SK-N-SH (cell line): ENCODE measurements at regions not wholly inside any gene's neighbourhood (a gene's known extent, or its start where the extent isn't known, plus 50 kb on each side); places are given as distances from the start of the nearest gene placed in this dataset.

Experiments used
- CTCF ChIA-PET: fragments of 300-600, 350-600 bp; formaldehyde crosslinking; extraction: SDS; loops from one replicate; lab custom pipeline; 2021; lab: Yijun Ruan, JAX
- POLR2A ChIA-PET: fragments of 350-600 bp; sonication (Branson Sonifier 250); formaldehyde crosslinking; extraction: SDS; loops from one replicate; lab custom pipeline; 2020; ENCODE audit warnings: antibody characterized with exemption, inconsistent platforms; lab: Yijun Ruan, JAX
- DNase-seq: peaks from one replicate; pipeline ENCODE4 v3.0.0; 2012
- H2AFZ ChIP-seq: fragments of 200-600 bp; sonication (generic); 2 replicates; pipeline ENCODE4 v1.8.1; 2016; ENCODE audit warnings: antibody characterized with exemption, mild to moderate bottlenecking, low read depth
- H3F3A ChIP-seq: fragments of 200-600 bp; sonication (generic); replicated peaks from 2 replicates; pipeline ENCODE3; 2016; ENCODE audit warnings: antibody characterized with exemption, mild to moderate bottlenecking; ENCODE audit not compliant: insufficient read depth
- H3K27ac ChIP-seq, 2 experiments: fragments of 200-500 bp in 1 of 2; fragments of 200-600 bp in 1 of 2; sonication (Bioruptor generic) in 1 of 2; sonication (generic), shearing (Covaris generic) in 1 of 2; 2 replicates each; pipeline versions ENCODE4 v1.5.1 to v1.6.1; 2014 to 2016; ENCODE audit warnings: low read depth in 2 of 2, inconsistent platforms in 1 of 2, low read length in 1 of 2, mild to moderate bottlenecking in 1 of 2, mixed read lengths in 1 of 2
- H3K27me3 ChIP-seq: fragments of 200-600 bp; sonication (generic), shearing (Covaris generic); 2 replicates; pipeline ENCODE4 v1.6.1; 2016; ENCODE audit warnings: mixed run types; ENCODE audit not compliant: insufficient read depth
- H3K36me3 ChIP-seq, 2 experiments: fragments of 200-500 bp in 1 of 2; fragments of 200-600 bp in 1 of 2; sonication (Bioruptor generic) in 1 of 2; sonication (generic) in 1 of 2; replicated peaks in 1 of 2; 2 replicates each; pipeline versions ENCODE3 to v1.5.1; 2014 to 2016; ENCODE audit warnings: low read length in 1 of 2, mild to moderate bottlenecking in 1 of 2; ENCODE audit not compliant: insufficient read depth in 2 of 2, control insufficient read depth in 1 of 2
- H3K4me1 ChIP-seq, 2 experiments: fragments of 200-500 bp in 1 of 2; fragments of 200-600 bp in 1 of 2; sonication (Bioruptor generic) in 1 of 2; sonication (generic), shearing (Covaris generic) in 1 of 2; 2 replicates each; pipeline versions ENCODE4 v1.5.1 to v1.6.1; 2014 to 2016; ENCODE audit warnings: low read depth in 1 of 2, low read length in 1 of 2, mixed run types in 1 of 2; ENCODE audit not compliant: insufficient read depth in 2 of 2, control insufficient read depth in 1 of 2
- H3K4me2 ChIP-seq: fragments of 200-600 bp; sonication (generic), shearing (Covaris generic); 2 replicates; pipeline ENCODE4 v1.6.1; 2017; ENCODE audit warnings: mixed run types
- H3K4me3 ChIP-seq, 2 experiments: fragments of 200-500 bp in 1 of 2; fragments of 200-600 bp in 1 of 2; sonication (Bioruptor generic) in 1 of 2; sonication (generic), shearing (Covaris generic) in 1 of 2; 2 replicates each; pipeline versions ENCODE4 v1.5.1 to v1.8.1; 2014 to 2016; ENCODE audit warnings: low read depth in 2 of 2, inconsistent platforms in 1 of 2, low read length in 1 of 2, mild to moderate bottlenecking in 1 of 2, mixed read lengths in 1 of 2, moderate library complexity in 1 of 2
- H3K79me2 ChIP-seq: fragments of 200-600 bp; sonication (generic); 2 replicates; pipeline ENCODE4 v1.8.1; 2017; ENCODE audit warnings: mild to moderate bottlenecking; ENCODE audit not compliant: insufficient read depth
- H3K9ac ChIP-seq: fragments of 200-600 bp; sonication (generic); 2 replicates; pipeline ENCODE4 v1.6.1; 2017; ENCODE audit warnings: mixed run types
- H3K9me2 ChIP-seq: fragments of 200-600 bp; sonication (generic); 2 replicates; pipeline ENCODE4 v1.6.1; 2017; ENCODE audit warnings: mixed run types
- H3K9me3 ChIP-seq: fragments of 200-600 bp; sonication (generic); 2 replicates; pipeline ENCODE4 v1.6.1; 2017; ENCODE audit warnings: mixed run types, mild to moderate bottlenecking, moderate library complexity
- H4K20me1 ChIP-seq: fragments of 200-600 bp; sonication (generic); 2 replicates; pipeline ENCODE4 v1.6.1; 2017; ENCODE audit warnings: mild to moderate bottlenecking, mixed run types; ENCODE audit not compliant: insufficient read depth
- CHD2 ChIP-seq: fragments of 150-350 bp; IDR thresholded peaks from 2 replicates; pipeline ENCODE4 v1.6.1; 2018; ENCODE audit warnings: low read length; ENCODE audit not compliant: partially characterized antibody
- ELF1 ChIP-seq: IDR thresholded peaks from 2 replicates; pipeline ENCODE4 v1.4.0; 2012
- EP300 ChIP-seq, 2 experiments: IDR thresholded peaks; 2 replicates each; pipeline versions ENCODE4 v1.4.0 to v1.6.1; 2012; ENCODE audit warnings: borderline replicate concordance in 1 of 2, low read depth in 1 of 2, low read length in 1 of 2
- FOXJ3 ChIP-seq: sonication (generic); formaldehyde crosslinking; IDR thresholded peaks from 2 replicates; pipeline ENCODE4 v1.5.1; 2020; ENCODE audit warnings: mild to moderate bottlenecking, missing genetic modification reagents
- FOXM1 ChIP-seq: IDR thresholded peaks from 2 replicates; pipeline ENCODE4 v1.4.0; 2012; ENCODE audit warnings: low read depth, mild to moderate bottlenecking
- GABPA ChIP-seq: IDR thresholded peaks from 2 replicates; pipeline ENCODE4 v1.4.0; 2012; ENCODE audit warnings: low read depth, mild to moderate bottlenecking
- GATA2 ChIP-seq: sonication (generic); formaldehyde crosslinking; IDR thresholded peaks from 2 replicates; pipeline ENCODE4 v1.5.0; 2020; ENCODE audit warnings: mild to moderate bottlenecking, missing genetic modification reagents
- JUND ChIP-seq: IDR thresholded peaks from 2 replicates; pipeline ENCODE4 v1.4.0; 2012
- NFIC ChIP-seq: IDR thresholded peaks from 2 replicates; pipeline ENCODE4 v1.4.0; 2012; ENCODE audit warnings: borderline replicate concordance
- NRF1 ChIP-seq: IDR thresholded peaks from 2 replicates; pipeline ENCODE4 v1.6.1; 2012; ENCODE audit warnings: low read depth, mild to moderate bottlenecking, low read length
- PBX3 ChIP-seq: IDR thresholded peaks from 2 replicates; pipeline ENCODE4; 2012
- POLR2AphosphoS5 ChIP-seq: IDR thresholded peaks from 2 replicates; pipeline ENCODE4 v1.6.1; 2012; ENCODE audit warnings: low read depth, low read length
- RCOR1 ChIP-seq: fragments of 150-350 bp; IDR thresholded peaks from 2 replicates; pipeline ENCODE4 v1.6.1; 2017; ENCODE audit warnings: antibody characterized with exemption, low read length
- SIN3A ChIP-seq: IDR thresholded peaks from 2 replicates; pipeline ENCODE4 v1.6.1; 2012; ENCODE audit warnings: low read depth, mild to moderate bottlenecking, low read length, moderate library complexity, borderline replicate concordance
- SMC3 ChIP-seq: IDR thresholded peaks from 2 replicates; pipeline ENCODE4 v1.6.1; 2012; ENCODE audit warnings: low read depth, low read length, improper control_type of control experiment
- TAF1 ChIP-seq: IDR thresholded peaks from 2 replicates; pipeline ENCODE4 v1.6.1; 2012; ENCODE audit warnings: low read depth, mild to moderate bottlenecking, low read length, moderate library complexity, borderline replicate concordance
- TEAD4 ChIP-seq: IDR thresholded peaks from 2 replicates; pipeline ENCODE4 v1.4.0; 2012; ENCODE audit warnings: mild to moderate bottlenecking, borderline replicate concordance; ENCODE audit not compliant: insufficient read depth
- YY1 ChIP-seq: IDR thresholded peaks from 2 replicates; pipeline ENCODE4 v1.4.0; 2012; ENCODE audit warnings: low read depth, mild to moderate bottlenecking
- ZBTB33 ChIP-seq: IDR thresholded peaks from 2 replicates; pipeline ENCODE4 v1.4.0; 2012; ENCODE audit warnings: low read depth, borderline replicate concordance
- WGBS: methylation state at CpG from one replicate; pipeline ENCODE4 v1.1.6; 2017; ENCODE audit warnings: low lambda C conversion rate; 5-methylcytosine and 5-hydroxymethylcytosine counted together
- TF ChIP-seq, protein P1 (sequence below): fragments of 200-600 bp; sonication (generic); IDR thresholded peaks from 2 replicates; pipeline ENCODE4 v1.6.1; 2017; ENCODE audit warnings: antibody characterized with exemption, mild to moderate bottlenecking, moderate library complexity
- TF ChIP-seq, protein P2 (sequence below): IDR thresholded peaks from 2 replicates; pipeline ENCODE4 v1.4.0; 2012; ENCODE audit warnings: low read depth
- TF ChIP-seq, protein P3 (sequence below): fragments of 150-350 bp; IDR thresholded peaks from 2 replicates; pipeline ENCODE4 v1.6.1; 2016; ENCODE audit warnings: mild to moderate bottlenecking, low read depth, low read length
- TF ChIP-seq, protein P4 (sequence below): fragments of 150-350 bp; IDR thresholded peaks from 2 replicates; pipeline ENCODE4 v1.6.1; 2017; ENCODE audit warnings: antibody characterized with exemption, low read length, low read depth, borderline replicate concordance

GRCh38 chr18:73120626-73121025 lies 252.8 kb upstream of the NETO1 start:
- no peaks in the 10 kb centered on the region for H3K9me3 ChIP-seq
- H3K27me3 ChIP-seq: peaks cover 4% of the 10 kb centered on the region; the same call in 1 of the 2 replicates
- H3K9ac ChIP-seq: no peak overlapping the region
- H3K27ac ChIP-seq: no peak overlapping the region
- H3K36me3 ChIP-seq: no peaks in the 10 kb centered on the region
- no peaks in the 10 kb centered on the region for H3F3A ChIP-seq
- ChIA-PET POLR2A (no interaction called here), CTCF (no interaction called here)
- no peaks in the 10 kb centered on the region for H3K79me2 ChIP-seq
- no peak overlapping the region for H2AFZ ChIP-seq
- DNase-seq: no peak
- H3K9me2 ChIP-seq: no peaks in the 10 kb centered on the region
- H4K20me1 ChIP-seq: no peaks in the 10 kb centered on the region
- TF ChIP-seq SIN3A (no peak), GATA2 (CRISPR knock-in tag) (no peak), NFIC (no peak), CHD2 (no peak), JUND (no peak), FOXM1 (no peak)
- TF ChIP-seq, protein P1, sequence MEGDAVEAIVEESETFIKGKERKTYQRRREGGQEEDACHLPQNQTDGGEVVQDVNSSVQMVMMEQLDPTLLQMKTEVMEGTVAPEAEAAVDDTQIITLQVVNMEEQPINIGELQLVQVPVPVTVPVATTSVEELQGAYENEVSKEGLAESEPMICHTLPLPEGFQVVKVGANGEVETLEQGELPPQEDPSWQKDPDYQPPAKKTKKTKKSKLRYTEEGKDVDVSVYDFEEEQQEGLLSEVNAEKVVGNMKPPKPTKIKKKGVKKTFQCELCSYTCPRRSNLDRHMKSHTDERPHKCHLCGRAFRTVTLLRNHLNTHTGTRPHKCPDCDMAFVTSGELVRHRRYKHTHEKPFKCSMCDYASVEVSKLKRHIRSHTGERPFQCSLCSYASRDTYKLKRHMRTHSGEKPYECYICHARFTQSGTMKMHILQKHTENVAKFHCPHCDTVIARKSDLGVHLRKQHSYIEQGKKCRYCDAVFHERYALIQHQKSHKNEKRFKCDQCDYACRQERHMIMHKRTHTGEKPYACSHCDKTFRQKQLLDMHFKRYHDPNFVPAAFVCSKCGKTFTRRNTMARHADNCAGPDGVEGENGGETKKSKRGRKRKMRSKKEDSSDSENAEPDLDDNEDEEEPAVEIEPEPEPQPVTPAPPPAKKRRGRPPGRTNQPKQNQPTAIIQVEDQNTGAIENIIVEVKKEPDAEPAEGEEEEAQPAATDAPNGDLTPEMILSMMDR: no peak
- 4% methylated on average over 8 of the region's 8 CpGs for WGBS
- H3K4me1 ChIP-seq: no peaks in the 10 kb centered on the region
- no peak overlapping the region for H3K4me2 ChIP-seq
- H3K4me3 ChIP-seq: no peak overlapping the region

DNA sequence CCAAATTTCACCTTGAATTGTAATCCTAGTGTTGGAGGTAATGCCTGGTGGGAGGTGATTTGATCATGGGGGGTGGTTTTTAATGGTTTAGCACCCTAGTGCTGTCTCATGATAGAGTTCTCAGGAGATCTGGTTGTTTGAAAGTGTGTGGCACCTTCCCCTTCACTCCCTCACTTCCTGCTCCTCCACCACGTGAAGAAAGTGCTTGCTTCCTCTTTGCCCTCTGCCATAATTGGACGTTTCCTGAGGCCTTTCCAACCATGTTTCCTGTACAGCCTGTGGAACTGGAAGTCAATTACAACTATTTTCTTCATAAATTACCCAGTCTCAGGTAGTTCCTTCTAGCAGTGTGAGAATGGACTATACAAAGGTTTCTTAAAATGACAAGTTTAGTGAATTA lies 251.8 kb upstream of the NETO1 start:
- Histone ChIP-seq H3K79me2 (no peaks in the 10 kb centered on the region), H3K4me1 (no peaks in the 10 kb centered on the region), H3K36me3 (no peaks in the 10 kb centered on the region), H3K9ac (no peak overlapping the region), H3K9me3 (no peaks in the 10 kb centered on the region), H2AFZ (no peak overlapping the region), H3K4me3 (no peak overlapping the region), H4K20me1 (no peaks in the 10 kb centered on the region), H3K9me2 (no peaks in the 10 kb centered on the region), H3K4me2 (no peak overlapping the region), H3K27ac (no peak overlapping the region), H3F3A (no peaks in the 10 kb centered on the region), H3K27me3 (peaks cover 4% of the 10 kb centered on the region; the same call in 1 of the 2 replicates)
- 7% methylated on average over 2 of the region's 2 CpGs for WGBS
- ChIA-PET POLR2A (no interaction called here), CTCF (no interaction called here)
- TF ChIP-seq, protein P2, sequence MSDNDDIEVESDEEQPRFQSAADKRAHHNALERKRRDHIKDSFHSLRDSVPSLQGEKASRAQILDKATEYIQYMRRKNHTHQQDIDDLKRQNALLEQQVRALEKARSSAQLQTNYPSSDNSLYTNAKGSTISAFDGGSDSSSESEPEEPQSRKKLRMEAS: no peak
- TF ChIP-seq YY1 (no peak), EP300 (IDR thresholded peaks at IDR 0.05; ENCODE audit: borderline replicate concordance in 1 of 2, low read depth in 1 of 2, low read length in 1 of 2) (no peak), FOXM1 (no peak), PBX3 (no peak), ELF1 (no peak), JUND (no peak), FOXJ3 (CRISPR knock-in tag) (no peak), TEAD4 (no peak), NRF1 (no peak), ZBTB33 (no peak), CHD2 (no peak), GABPA (no peak), RCOR1 (no peak), GATA2 (CRISPR knock-in tag) (no peak), SMC3 (no peak), POLR2AphosphoS5 (no peak), TAF1 (no peak)
- TF ChIP-seq, protein P3, sequence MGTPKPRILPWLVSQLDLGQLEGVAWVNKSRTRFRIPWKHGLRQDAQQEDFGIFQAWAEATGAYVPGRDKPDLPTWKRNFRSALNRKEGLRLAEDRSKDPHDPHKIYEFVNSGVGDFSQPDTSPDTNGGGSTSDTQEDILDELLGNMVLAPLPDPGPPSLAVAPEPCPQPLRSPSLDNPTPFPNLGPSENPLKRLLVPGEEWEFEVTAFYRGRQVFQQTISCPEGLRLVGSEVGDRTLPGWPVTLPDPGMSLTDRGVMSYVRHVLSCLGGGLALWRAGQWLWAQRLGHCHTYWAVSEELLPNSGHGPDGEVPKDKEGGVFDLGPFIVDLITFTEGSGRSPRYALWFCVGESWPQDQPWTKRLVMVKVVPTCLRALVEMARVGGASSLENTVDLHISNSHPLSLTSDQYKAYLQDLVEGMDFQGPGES: no peak
- TF ChIP-seq, protein P4, sequence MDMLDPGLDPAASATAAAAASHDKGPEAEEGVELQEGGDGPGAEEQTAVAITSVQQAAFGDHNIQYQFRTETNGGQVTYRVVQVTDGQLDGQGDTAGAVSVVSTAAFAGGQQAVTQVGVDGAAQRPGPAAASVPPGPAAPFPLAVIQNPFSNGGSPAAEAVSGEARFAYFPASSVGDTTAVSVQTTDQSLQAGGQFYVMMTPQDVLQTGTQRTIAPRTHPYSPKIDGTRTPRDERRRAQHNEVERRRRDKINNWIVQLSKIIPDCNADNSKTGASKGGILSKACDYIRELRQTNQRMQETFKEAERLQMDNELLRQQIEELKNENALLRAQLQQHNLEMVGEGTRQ: no peak
- DNase-seq: no peak
